Esophagus squamous epithelium (tissue), 4 donors: ENCODE measurements at regions not wholly inside any gene's neighbourhood (a gene's known extent, or its start where the extent isn't known, plus 50 kb on each side); places are given as distances from the start of the nearest gene placed in this dataset.

Experiments
- POLR2A ChIP-seq, 4 donors: fragments of 450-650 bp; IDR thresholded peaks; one replicate each; pipeline ENCODE4 v1.6.1; 2017; ENCODE audit warnings: antibody characterized with exemption in 4 of 4, mild to moderate bottlenecking in 4 of 4, moderate library complexity in 3 of 4
- TF ChIP-seq, protein P1 (sequence below), 6 experiments: fragments of 450-650 bp in 4 of 6; fragments of 200-600 bp in 2 of 6; sonication (generic) in 2 of 6; IDR thresholded peaks; one replicate each; pipeline ENCODE4 v1.5.1; 2016 to 2019; ENCODE audit warnings: antibody characterized with exemption in 6 of 6, mild to moderate bottlenecking in 4 of 6, moderate library complexity in 4 of 6

DNA sequence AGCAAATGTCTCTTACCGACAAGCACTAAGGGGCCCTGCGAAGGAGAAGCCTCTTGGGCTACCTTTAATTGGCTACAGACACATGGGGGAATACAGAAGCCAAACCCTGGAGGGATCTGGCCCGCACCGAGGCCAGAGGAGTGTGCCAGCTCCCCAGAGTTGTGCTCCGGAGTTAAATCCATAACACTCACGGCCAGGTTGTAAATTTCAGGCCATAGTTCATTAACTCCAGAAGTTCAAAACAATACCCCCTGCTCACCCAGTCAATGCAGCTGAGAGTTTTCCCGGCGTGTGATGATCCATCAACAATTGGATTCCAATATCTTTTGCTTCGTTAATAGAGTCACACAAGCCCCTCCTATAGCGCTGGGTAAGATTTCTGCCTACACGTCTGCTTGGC lies 371.5 kb downstream of the NXPE2 start:
- TF ChIP-seq, protein P1, sequence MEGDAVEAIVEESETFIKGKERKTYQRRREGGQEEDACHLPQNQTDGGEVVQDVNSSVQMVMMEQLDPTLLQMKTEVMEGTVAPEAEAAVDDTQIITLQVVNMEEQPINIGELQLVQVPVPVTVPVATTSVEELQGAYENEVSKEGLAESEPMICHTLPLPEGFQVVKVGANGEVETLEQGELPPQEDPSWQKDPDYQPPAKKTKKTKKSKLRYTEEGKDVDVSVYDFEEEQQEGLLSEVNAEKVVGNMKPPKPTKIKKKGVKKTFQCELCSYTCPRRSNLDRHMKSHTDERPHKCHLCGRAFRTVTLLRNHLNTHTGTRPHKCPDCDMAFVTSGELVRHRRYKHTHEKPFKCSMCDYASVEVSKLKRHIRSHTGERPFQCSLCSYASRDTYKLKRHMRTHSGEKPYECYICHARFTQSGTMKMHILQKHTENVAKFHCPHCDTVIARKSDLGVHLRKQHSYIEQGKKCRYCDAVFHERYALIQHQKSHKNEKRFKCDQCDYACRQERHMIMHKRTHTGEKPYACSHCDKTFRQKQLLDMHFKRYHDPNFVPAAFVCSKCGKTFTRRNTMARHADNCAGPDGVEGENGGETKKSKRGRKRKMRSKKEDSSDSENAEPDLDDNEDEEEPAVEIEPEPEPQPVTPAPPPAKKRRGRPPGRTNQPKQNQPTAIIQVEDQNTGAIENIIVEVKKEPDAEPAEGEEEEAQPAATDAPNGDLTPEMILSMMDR (IDR thresholded peaks at IDR 0.05) = no peak
- TF ChIP-seq POLR2A (IDR thresholded peaks at IDR 0.05) = no peak
